ENCODE measurements at regions not wholly inside any gene's neighbourhood (a gene's known extent, or its start where the extent isn't known, plus 50 kb on each side); places are given as distances from the start of the nearest gene placed in this dataset.

- Histone ChIP-seq H3K4me3 (ENCODE audit: control insufficient read depth in 1 of 7, extremely low read depth in 1 of 7, insufficient read depth in 4 of 7, low read depth in 2 of 7, low read length in 6 of 7) (no peak overlapping the region), H3K27ac (ENCODE audit: insufficient read depth in 1 of 2, low read depth in 1 of 2, low read length in 2 of 2, poor library complexity in 1 of 2, severe bottlenecking in 2 of 2) (no peak overlapping the region), H3K9me3 (ENCODE audit: control extremely low read depth in 1 of 5, control insufficient read depth in 4 of 5, insufficient read depth in 2 of 5, low read depth in 1 of 5, low read length in 4 of 5) (peaks cover 0 to 8% (median 0%) of the 10 kb centered on the region in 5 experiments), H3K27me3 (replicated peaks in 2 of 5; ENCODE audit: control insufficient read depth in 4 of 5, insufficient read depth in 5 of 5, low read length in 4 of 5) (no peaks in the 10 kb centered on the region), H3K4me1 (ENCODE audit: control extremely low read depth in 1 of 4, control insufficient read depth in 4 of 4, insufficient read depth in 4 of 4, low read length in 3 of 4) (no peaks in the 10 kb centered on the region), H3K36me3 (ENCODE audit: control insufficient read depth in 4 of 4, insufficient read depth in 4 of 4, low read length in 3 of 4) (no peaks in the 10 kb centered on the region)
- CTCF ChIA-PET = no interaction called here
- POLR2A ChIA-PET = no interaction called here
- no peak for DNase-seq
These were observed 686.5 kb upstream of the AUTS2 start for GRCh38 chr7:68911754-68912153.

- Histone ChIP-seq H3K4me3 (ENCODE audit: control insufficient read depth in 1 of 7, extremely low read depth in 1 of 7, insufficient read depth in 4 of 7, low read depth in 2 of 7, low read length in 6 of 7) (no peak overlapping the region), H3K27me3 (replicated peaks in 2 of 5; ENCODE audit: control insufficient read depth in 4 of 5, insufficient read depth in 5 of 5, low read length in 4 of 5) (no peaks in the 10 kb centered on the region), H3K4me1 (ENCODE audit: control extremely low read depth in 1 of 4, control insufficient read depth in 4 of 4, insufficient read depth in 4 of 4, low read length in 3 of 4) (no peaks in the 10 kb centered on the region), H3K27ac (ENCODE audit: insufficient read depth in 1 of 2, low read depth in 1 of 2, low read length in 2 of 2, poor library complexity in 1 of 2, severe bottlenecking in 2 of 2) (no peak overlapping the region), H3K36me3 (ENCODE audit: control insufficient read depth in 4 of 4, insufficient read depth in 4 of 4, low read length in 3 of 4) (no peaks in the 10 kb centered on the region), H3K9me3 (ENCODE audit: control extremely low read depth in 1 of 5, control insufficient read depth in 4 of 5, insufficient read depth in 2 of 5, low read depth in 1 of 5, low read length in 4 of 5) (peaks cover 0 to 14% (median 0%) of the 10 kb centered on the region in 5 experiments)
- ChIA-PET POLR2A (no interaction called here), CTCF (no interaction called here)
- 100% methylated on average over 1 of the region's 3 CpGs for whole genome bisulfite sequencing (ENCODE audit: insufficient coverage)
- no peak for DNase-seq
These were observed 684.3 kb upstream of the AUTS2 start for GRCh38 chr7:68914006-68914405.

GRCh38 chr7:68917041-68917651, 681.1 kb upstream of the AUTS2 start:
- H3K4me1 ChIP-seq (ENCODE audit: control extremely low read depth in 1 of 4, control insufficient read depth in 4 of 4, insufficient read depth in 4 of 4, low read length in 3 of 4) = no peaks in the 10 kb centered on the region
- H3K36me3 ChIP-seq (ENCODE audit: control insufficient read depth in 4 of 4, insufficient read depth in 4 of 4, low read length in 3 of 4) = no peaks in the 10 kb centered on the region
- CTCF ChIA-PET = no interaction called here
- no peaks in the 10 kb centered on the region for H3K27me3 ChIP-seq (replicated peaks in 2 of 5; ENCODE audit: control insufficient read depth in 4 of 5, insufficient read depth in 5 of 5, low read length in 4 of 5)
- no peak for DNase-seq
- H3K9me3 ChIP-seq (ENCODE audit: control extremely low read depth in 1 of 5, control insufficient read depth in 4 of 5, insufficient read depth in 2 of 5, low read depth in 1 of 5, low read length in 4 of 5) = peaks cover 0 to 14% (median 4%) of the 10 kb centered on the region in 5 experiments
- POLR2A ChIA-PET = no interaction called here
- H3K27ac ChIP-seq (ENCODE audit: insufficient read depth in 1 of 2, low read depth in 1 of 2, low read length in 2 of 2, poor library complexity in 1 of 2, severe bottlenecking in 2 of 2) = no peak overlapping the region
- WGBS (ENCODE audit: insufficient coverage) = 90% methylated on average over 2 of the region's 5 CpGs
- H3K4me3 ChIP-seq (ENCODE audit: control insufficient read depth in 1 of 7, extremely low read depth in 1 of 7, insufficient read depth in 4 of 7, low read depth in 2 of 7, low read length in 6 of 7) = no peak overlapping the region

GRCh38 chr7:68918621-68919020, 679.7 kb upstream of the AUTS2 start:
- DNase-seq = no peak
- ChIA-PET CTCF (no interaction called here), POLR2A (no interaction called here)
- H3K4me3 ChIP-seq (ENCODE audit: control insufficient read depth in 1 of 7, extremely low read depth in 1 of 7, insufficient read depth in 4 of 7, low read depth in 2 of 7, low read length in 6 of 7) = no peak overlapping the region
- no peak overlapping the region for H3K27ac ChIP-seq (ENCODE audit: insufficient read depth in 1 of 2, low read depth in 1 of 2, low read length in 2 of 2, poor library complexity in 1 of 2, severe bottlenecking in 2 of 2)
- no peaks in the 10 kb centered on the region for H3K36me3 ChIP-seq (ENCODE audit: control insufficient read depth in 4 of 4, insufficient read depth in 4 of 4, low read length in 3 of 4)
- WGBS (ENCODE audit: insufficient coverage) = 92% methylated on average over 2 of the region's 2 CpGs
- H3K4me1 ChIP-seq (ENCODE audit: control extremely low read depth in 1 of 4, control insufficient read depth in 4 of 4, insufficient read depth in 4 of 4, low read length in 3 of 4) = no peaks in the 10 kb centered on the region
- H3K27me3 ChIP-seq (replicated peaks in 2 of 5; ENCODE audit: control insufficient read depth in 4 of 5, insufficient read depth in 5 of 5, low read length in 4 of 5) = no peaks in the 10 kb centered on the region
- H3K9me3 ChIP-seq (ENCODE audit: control extremely low read depth in 1 of 5, control insufficient read depth in 4 of 5, insufficient read depth in 2 of 5, low read depth in 1 of 5, low read length in 4 of 5) = peaks cover 0 to 18% (median 4%) of the 10 kb centered on the region in 5 experiments

- no peaks in the 10 kb centered on the region for H3K4me1 ChIP-seq (ENCODE audit: control extremely low read depth in 1 of 4, control insufficient read depth in 4 of 4, insufficient read depth in 4 of 4, low read length in 3 of 4)
- no peak overlapping the region for H3K4me3 ChIP-seq (ENCODE audit: control insufficient read depth in 1 of 7, extremely low read depth in 1 of 7, insufficient read depth in 4 of 7, low read depth in 2 of 7, low read length in 6 of 7)
- H3K36me3 ChIP-seq (ENCODE audit: control insufficient read depth in 4 of 4, insufficient read depth in 4 of 4, low read length in 3 of 4) = no peaks in the 10 kb centered on the region
- 74% methylated on average over 4 of the region's 8 CpGs for WGBS (ENCODE audit: insufficient coverage)
- H3K27me3 ChIP-seq (replicated peaks in 2 of 5; ENCODE audit: control insufficient read depth in 4 of 5, insufficient read depth in 5 of 5, low read length in 4 of 5) = no peaks in the 10 kb centered on the region
- ChIA-PET CTCF (no interaction called here), POLR2A (no interaction called here)
- H3K27ac ChIP-seq (ENCODE audit: insufficient read depth in 1 of 2, low read depth in 1 of 2, low read length in 2 of 2, poor library complexity in 1 of 2, severe bottlenecking in 2 of 2) = no peak overlapping the region
- H3K9me3 ChIP-seq (ENCODE audit: control extremely low read depth in 1 of 5, control insufficient read depth in 4 of 5, insufficient read depth in 2 of 5, low read depth in 1 of 5, low read length in 4 of 5) = peaks cover 0 to 16% (median 4%) of the 10 kb centered on the region in 5 experiments
- DNase-seq = no peak
These were observed 675.4 kb upstream of the AUTS2 start for GRCh38 chr7:68922850-68923249.

GRCh38 chr7:68925241-68925640, 673.0 kb upstream of the AUTS2 start:
- WGBS (ENCODE audit: insufficient coverage) = 89% methylated on average over 5 of the region's 6 CpGs

GRCh38 chr7:68929781-68930261, 668.5 kb upstream of the AUTS2 start:
- POLR2A ChIA-PET = no interaction called here
- 100% methylated on average over 3 of the region's 6 CpGs for WGBS (ENCODE audit: insufficient coverage)
- Histone ChIP-seq H3K36me3 (ENCODE audit: control insufficient read depth in 4 of 4, insufficient read depth in 4 of 4, low read length in 3 of 4) (no peaks in the 10 kb centered on the region), H3K27ac (ENCODE audit: insufficient read depth in 1 of 2, low read depth in 1 of 2, low read length in 2 of 2, poor library complexity in 1 of 2, severe bottlenecking in 2 of 2) (no peak overlapping the region), H3K4me3 (ENCODE audit: control insufficient read depth in 1 of 7, extremely low read depth in 1 of 7, insufficient read depth in 4 of 7, low read depth in 2 of 7, low read length in 6 of 7) (no peak overlapping the region), H3K4me1 (ENCODE audit: control extremely low read depth in 1 of 4, control insufficient read depth in 4 of 4, insufficient read depth in 4 of 4, low read length in 3 of 4) (no peaks in the 10 kb centered on the region), H3K27me3 (replicated peaks in 2 of 5; ENCODE audit: control insufficient read depth in 4 of 5, insufficient read depth in 5 of 5, low read length in 4 of 5) (no peaks in the 10 kb centered on the region), H3K9me3 (ENCODE audit: control extremely low read depth in 1 of 5, control insufficient read depth in 4 of 5, insufficient read depth in 2 of 5, low read depth in 1 of 5, low read length in 4 of 5) (no peaks in the 10 kb centered on the region)
- CTCF ChIA-PET = no interaction called here
- no peak for DNase-seq

More at GRCh38 chr7:68925241-68925640, 673.0 kb upstream of the AUTS2 start:
- Histone ChIP-seq H3K9me3 (ENCODE audit: control extremely low read depth in 1 of 5, control insufficient read depth in 4 of 5, insufficient read depth in 2 of 5, low read depth in 1 of 5, low read length in 4 of 5) (peaks cover 0 to 11% (median 4%) of the 10 kb centered on the region in 5 experiments), H3K4me1 (ENCODE audit: control extremely low read depth in 1 of 4, control insufficient read depth in 4 of 4, insufficient read depth in 4 of 4, low read length in 3 of 4) (no peaks in the 10 kb centered on the region), H3K27me3 (replicated peaks in 2 of 5; ENCODE audit: control insufficient read depth in 4 of 5, insufficient read depth in 5 of 5, low read length in 4 of 5) (no peaks in the 10 kb centered on the region), H3K36me3 (ENCODE audit: control insufficient read depth in 4 of 4, insufficient read depth in 4 of 4, low read length in 3 of 4) (no peaks in the 10 kb centered on the region), H3K27ac (ENCODE audit: insufficient read depth in 1 of 2, low read depth in 1 of 2, low read length in 2 of 2, poor library complexity in 1 of 2, severe bottlenecking in 2 of 2) (no peak overlapping the region), H3K4me3 (ENCODE audit: control insufficient read depth in 1 of 7, extremely low read depth in 1 of 7, insufficient read depth in 4 of 7, low read depth in 2 of 7, low read length in 6 of 7) (no peak overlapping the region)
- DNase-seq = no peak
- POLR2A ChIA-PET = no interaction called here
- CTCF ChIA-PET = no interaction called here
